Calu3 (cell line): ENCODE measurements at regions not wholly inside any gene's neighbourhood (a gene's known extent, or its start where the extent isn't known, plus 50 kb on each side); places are given as distances from the start of the nearest gene placed in this dataset.
"Not testable (repeated sequence)": the region's sequence is repeated elsewhere in the genome, so short reads cannot be mapped to it uniquely, and the experiment has no call there.

Source experiments
- BruUV-seq: library from RNA; stranded (reverse); fragments of 400-500 nt; replicated peaks from 2 replicates; lab custom pipeline; 2021; lab: Mats Ljungman, UMichigan
- CTCF ChIA-PET: fragments of 300-600 bp; sonication (Branson Sonifier 250); formaldehyde crosslinking; loops from one replicate; lab custom pipeline; 2022; ENCODE audit warnings: antibody characterized with exemption; lab: Charles Lee
- DNase-seq: peaks from one replicate; pipeline ENCODE4 v3.0.0; 2022
- H3K27ac Mint-ChIP-seq: one replicate; pipeline ENCODE4 v1.8.0; 2022; ENCODE audit warnings: mixed read lengths; ENCODE audit not compliant: unreplicated experiment
- H3K27me3 Mint-ChIP-seq: one replicate; pipeline ENCODE4 v1.8.0; 2022; ENCODE audit warnings: mixed read lengths; ENCODE audit not compliant: unreplicated experiment
- H3K36me3 Mint-ChIP-seq: one replicate; pipeline ENCODE4 v1.8.0; 2022; ENCODE audit warnings: mild to moderate bottlenecking, moderate library complexity, mixed read lengths; ENCODE audit not compliant: insufficient read depth, unreplicated experiment
- H3K4me1 Mint-ChIP-seq: one replicate; pipeline ENCODE4 v1.8.0; 2022; ENCODE audit warnings: mild to moderate bottlenecking, low read depth, mixed read lengths; ENCODE audit not compliant: unreplicated experiment
- H3K4me3 Mint-ChIP-seq: one replicate; pipeline ENCODE4 v1.8.0; 2022; ENCODE audit warnings: mild to moderate bottlenecking, low read depth, moderate library complexity, mixed read lengths; ENCODE audit not compliant: unreplicated experiment
- H3K9me3 Mint-ChIP-seq: one replicate; pipeline ENCODE4 v1.8.0; 2022; ENCODE audit warnings: low read depth, mixed read lengths; ENCODE audit not compliant: unreplicated experiment
- CTCF ChIP-seq: fragments of 200-600 bp; IDR thresholded peaks from one replicate; pipeline ENCODE4 v1.8.0; 2022; ENCODE audit warnings: antibody characterized with exemption; ENCODE audit not compliant: unreplicated experiment
- intact Hi-C: fragments of 100-400 bp; cut with micrococcal nuclease; formaldehyde crosslinking; loops from one replicate; pipeline ENCODE4 v1.10.0; 2022; ENCODE audit not compliant: unreplicated experiment

- CTCF ChIA-PET = no interaction called here
- Mint-ChIP-seq H3K36me3 (no peaks in the 10 kb centered on the region), H3K4me1 (no peaks in the 10 kb centered on the region), H3K27ac (no peak overlapping the region), H3K4me3 (no peak overlapping the region), H3K9me3 (peaks cover 2% of the 10 kb centered on the region), H3K27me3 (no peaks in the 10 kb centered on the region)
- no peak for TF ChIP-seq CTCF
- no peak for DNase-seq
- no TSS peak for BruUV-seq
- intact Hi-C loops = no loop called here
Measured at GRCh38 chr1:102151242-102151641, 154.5 kb upstream of the OLFM3 start.

GRCh38 chr1:102120910-102121309, 124.2 kb upstream of the OLFM3 start:
- H3K4me1 Mint-ChIP-seq = no peaks in the 10 kb centered on the region
- H3K36me3 Mint-ChIP-seq = no peaks in the 10 kb centered on the region
- intact Hi-C loops = no loop called here
- H3K9me3 Mint-ChIP-seq = peaks cover 10% of the 10 kb centered on the region
- no peak for TF ChIP-seq CTCF
- DNase-seq = no peak
- CTCF ChIA-PET = no interaction called here
- no peak overlapping the region for H3K4me3 Mint-ChIP-seq
- H3K27ac Mint-ChIP-seq = no peak overlapping the region
- no peaks in the 10 kb centered on the region for H3K27me3 Mint-ChIP-seq
- no TSS peak for BruUV-seq

GRCh38 chr1:102118150-102118549, 121.4 kb upstream of the OLFM3 start:
- intact Hi-C loops = no loop called here
- Mint-ChIP-seq H3K4me3 (no peak overlapping the region), H3K36me3 (no peaks in the 10 kb centered on the region), H3K9me3 (peaks cover 10% of the 10 kb centered on the region), H3K27ac (no peak overlapping the region), H3K27me3 (no peaks in the 10 kb centered on the region), H3K4me1 (no peaks in the 10 kb centered on the region)
- DNase-seq = no peak
- no peak for TF ChIP-seq CTCF
- CTCF ChIA-PET = no interaction called here
- BruUV-seq = no TSS peak

GRCh38 chr1:102110586-102110985, 113.9 kb upstream of the OLFM3 start:
- Mint-ChIP-seq H3K27me3 (no peaks in the 10 kb centered on the region), H3K4me3 (no peak overlapping the region), H3K9me3 (no peaks in the 10 kb centered on the region), H3K4me1 (no peaks in the 10 kb centered on the region), H3K27ac (no peak overlapping the region), H3K36me3 (no peaks in the 10 kb centered on the region)
- no peak for DNase-seq
- no peak for TF ChIP-seq CTCF
- CTCF ChIA-PET = no interaction called here
- intact Hi-C loops = no loop called here
- no TSS peak for BruUV-seq

- H3K36me3 Mint-ChIP-seq, H3K4me1 Mint-ChIP-seq, DNase-seq, intact Hi-C loops, BruUV-seq, H3K9me3 Mint-ChIP-seq, CTCF ChIA-PET, H3K27ac Mint-ChIP-seq, H3K4me3 Mint-ChIP-seq, H3K27me3 Mint-ChIP-seq: not testable (repeated sequence)
Measured at GRCh38 chr1:102109493-102109892, 112.8 kb upstream of the OLFM3 start.
